ENCODE measurements at regions not wholly inside any gene's neighbourhood (a gene's known extent, or its start where the extent isn't known, plus 50 kb on each side); places are given as distances from the start of the nearest gene placed in this dataset.

DNA sequence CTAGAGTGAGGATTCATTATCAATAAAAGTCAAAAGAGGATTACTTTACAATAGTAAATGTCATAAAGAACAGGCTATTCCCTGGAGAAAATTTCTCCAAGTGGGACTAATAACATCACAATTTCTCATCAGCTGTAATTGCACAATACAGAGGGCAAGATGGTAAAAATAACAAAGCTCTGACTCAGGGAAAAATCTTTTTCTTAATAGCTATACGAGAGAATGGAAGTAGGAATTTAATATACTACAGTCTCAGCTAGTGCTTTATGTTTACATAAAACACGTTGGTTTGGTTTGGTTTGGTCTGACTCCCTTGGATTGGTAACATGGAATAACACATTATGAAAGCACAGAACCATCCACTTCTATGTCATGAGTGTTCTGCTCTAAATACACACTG lies 397.6 kb downstream of the LRRIQ3 start:
- no peak for TF ChIP-seq EZH2 (IDR thresholded peaks at IDR 0.05; ENCODE audit: low read depth)
- TF ChIP-seq, protein P1, sequence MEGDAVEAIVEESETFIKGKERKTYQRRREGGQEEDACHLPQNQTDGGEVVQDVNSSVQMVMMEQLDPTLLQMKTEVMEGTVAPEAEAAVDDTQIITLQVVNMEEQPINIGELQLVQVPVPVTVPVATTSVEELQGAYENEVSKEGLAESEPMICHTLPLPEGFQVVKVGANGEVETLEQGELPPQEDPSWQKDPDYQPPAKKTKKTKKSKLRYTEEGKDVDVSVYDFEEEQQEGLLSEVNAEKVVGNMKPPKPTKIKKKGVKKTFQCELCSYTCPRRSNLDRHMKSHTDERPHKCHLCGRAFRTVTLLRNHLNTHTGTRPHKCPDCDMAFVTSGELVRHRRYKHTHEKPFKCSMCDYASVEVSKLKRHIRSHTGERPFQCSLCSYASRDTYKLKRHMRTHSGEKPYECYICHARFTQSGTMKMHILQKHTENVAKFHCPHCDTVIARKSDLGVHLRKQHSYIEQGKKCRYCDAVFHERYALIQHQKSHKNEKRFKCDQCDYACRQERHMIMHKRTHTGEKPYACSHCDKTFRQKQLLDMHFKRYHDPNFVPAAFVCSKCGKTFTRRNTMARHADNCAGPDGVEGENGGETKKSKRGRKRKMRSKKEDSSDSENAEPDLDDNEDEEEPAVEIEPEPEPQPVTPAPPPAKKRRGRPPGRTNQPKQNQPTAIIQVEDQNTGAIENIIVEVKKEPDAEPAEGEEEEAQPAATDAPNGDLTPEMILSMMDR (conservative IDR thresholded peaks at IDR 0.05): no peak

All from PC-9 (cell line).